CD4-positive, alpha-beta T cell treated with Interleukin-17A for 4 hours (primary cell): ENCODE measurements at regions not wholly inside any gene's neighbourhood (a gene's known extent, or its start where the extent isn't known, plus 50 kb on each side); places are given as distances from the start of the nearest gene placed in this dataset.
"Not testable (repeated sequence)": the region's sequence is repeated elsewhere in the genome, so short reads cannot be mapped to it uniquely, and the experiment has no call there.

ENCODE experiments used
- DNase-seq: peaks from one replicate; pipeline ENCODE4 v3.0.0-alpha.2; 2020; ENCODE audit warnings: mixed read lengths

DNA sequence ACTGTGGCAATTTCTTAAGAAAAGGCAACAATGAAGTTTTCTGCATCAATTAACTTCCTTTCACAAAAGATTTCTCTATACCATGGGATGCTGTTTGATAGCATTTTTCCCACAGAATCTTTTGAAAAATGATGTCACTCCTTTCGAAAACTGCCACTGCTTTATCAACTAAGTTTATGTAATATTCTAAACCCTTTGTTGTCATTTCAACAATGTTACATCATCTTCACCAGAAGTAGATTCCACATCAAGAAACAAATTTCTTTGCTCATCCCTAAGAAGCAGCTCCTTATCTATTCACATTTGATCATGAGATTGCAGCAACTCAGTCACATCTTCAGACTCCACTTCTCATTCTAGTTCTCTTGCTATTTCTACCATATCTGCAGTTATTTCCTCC, 116.1 kb upstream of the KCND3 start:
- no peak for DNase-seq

DNA sequence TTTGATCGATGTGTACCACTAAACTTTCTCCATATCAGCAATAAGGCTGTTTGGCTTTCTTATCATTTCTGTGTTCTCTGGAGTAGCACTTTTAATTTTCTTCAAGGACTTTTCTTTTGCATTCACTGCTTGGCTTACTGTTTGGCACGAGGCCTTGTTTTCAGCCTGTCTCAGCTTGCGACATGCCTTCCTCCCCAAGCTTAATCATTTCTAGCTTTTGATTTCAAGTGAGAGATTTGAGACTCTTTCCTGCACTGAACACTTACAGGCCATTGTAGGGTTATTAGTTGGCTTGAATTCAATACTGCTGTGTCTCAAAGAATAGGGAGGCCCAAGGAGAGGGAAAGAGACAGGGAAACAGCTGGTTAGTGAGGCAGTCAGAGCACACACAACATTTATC, 120.6 kb upstream of the KCND3 start:
- DNase-seq = no peak

DNA sequence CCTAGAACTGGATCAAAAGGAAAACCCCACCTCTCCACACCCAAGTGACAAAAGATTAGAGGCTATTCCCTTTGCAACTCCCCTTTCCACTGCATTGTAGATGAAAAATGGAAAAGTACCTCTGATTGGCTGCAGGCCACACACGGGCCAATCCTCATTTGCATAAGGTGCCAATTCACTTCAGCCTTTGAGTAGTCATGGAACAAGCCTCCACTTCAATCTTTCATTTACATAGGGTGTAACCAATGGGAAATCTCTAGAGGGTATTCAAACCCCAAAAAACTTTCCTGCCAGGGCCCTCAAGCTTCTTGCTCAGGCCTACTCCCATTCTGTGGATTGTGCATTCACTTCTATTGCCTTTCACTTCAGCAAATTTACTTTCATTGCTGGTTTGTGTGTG, 122.3 kb upstream of the KCND3 start:
- DNase-seq = no peak

DNA sequence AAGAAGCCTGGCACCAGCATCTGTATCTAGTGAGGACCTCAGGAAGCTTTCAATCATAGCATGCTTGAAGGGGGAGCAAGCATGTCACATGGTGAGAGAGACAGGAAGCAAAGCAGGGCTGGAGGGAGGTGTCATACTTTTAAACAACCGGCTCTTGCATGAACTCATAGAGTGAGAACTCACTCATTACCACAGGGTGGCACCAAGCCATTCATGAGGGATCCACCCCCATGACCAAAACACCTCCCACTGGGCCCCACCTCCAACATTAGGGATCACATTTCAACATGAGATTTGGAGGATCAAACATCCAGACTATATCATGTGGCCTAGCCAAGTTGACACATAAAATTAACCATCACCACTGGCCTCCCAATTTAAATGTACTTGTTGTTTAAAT, 125.1 kb upstream of the KCND3 start:
- no peak for DNase-seq

DNA sequence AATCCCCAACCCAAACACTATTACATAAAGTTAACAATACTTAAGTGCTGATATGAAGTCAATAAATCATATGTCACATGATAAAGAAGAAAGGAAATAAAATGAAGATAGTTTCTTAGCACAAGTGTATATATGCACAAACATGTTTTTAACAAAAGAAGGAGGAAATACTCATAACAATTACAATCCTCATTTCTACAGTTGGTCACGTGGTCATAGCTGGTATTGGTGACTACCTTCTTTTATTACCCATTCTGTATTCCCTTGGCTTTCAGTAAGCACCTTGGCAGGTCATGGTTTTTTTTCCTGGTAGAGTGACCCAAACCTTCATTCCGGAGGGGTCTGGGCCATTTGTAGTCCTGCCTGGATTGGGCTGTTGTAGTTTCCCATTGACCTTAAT, 137.1 kb upstream of the KCND3 start:
- no peak for DNase-seq

DNA sequence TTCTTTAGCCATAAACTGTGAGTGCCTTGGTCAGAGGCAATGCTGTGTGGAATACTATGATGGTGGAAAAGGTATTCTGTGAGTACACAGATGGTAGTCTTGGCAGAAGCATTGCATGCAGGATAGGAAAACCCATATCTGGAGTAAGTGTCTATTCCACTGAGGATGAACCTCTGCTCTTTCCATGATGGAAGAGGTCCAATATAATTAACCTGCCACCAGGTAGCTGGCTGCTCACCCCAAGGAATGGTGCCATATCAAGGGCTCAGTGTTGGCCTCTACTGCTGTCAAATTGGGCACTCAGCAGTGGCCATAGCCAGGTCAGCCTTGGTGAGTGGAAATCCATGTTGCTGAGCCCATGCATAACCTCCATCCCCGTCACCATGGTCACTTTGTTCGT, 138.1 kb upstream of the KCND3 start:
- DNase-seq = not testable (repeated sequence)

DNA sequence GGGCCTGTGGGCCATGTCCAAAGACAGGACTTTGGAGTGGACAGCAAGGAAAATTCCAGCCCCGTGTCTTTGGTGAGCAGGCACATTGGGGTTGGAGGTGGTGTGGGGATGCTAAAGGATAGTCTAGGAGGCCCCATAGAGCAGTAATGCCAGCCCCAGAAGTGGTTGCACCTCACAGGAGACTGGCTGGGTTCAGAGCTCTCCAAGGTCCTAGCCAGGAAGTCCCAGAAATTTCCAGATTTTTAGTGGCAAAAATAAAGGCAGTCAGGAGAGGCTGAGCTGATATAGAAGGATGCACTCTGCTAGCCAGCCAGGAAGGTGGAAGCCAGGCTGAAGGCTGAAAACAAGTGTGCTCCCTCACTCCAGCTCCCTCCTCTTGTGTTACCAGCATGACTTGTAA, 144.0 kb upstream of the KCND3 start:
- DNase-seq = no peak

DNA sequence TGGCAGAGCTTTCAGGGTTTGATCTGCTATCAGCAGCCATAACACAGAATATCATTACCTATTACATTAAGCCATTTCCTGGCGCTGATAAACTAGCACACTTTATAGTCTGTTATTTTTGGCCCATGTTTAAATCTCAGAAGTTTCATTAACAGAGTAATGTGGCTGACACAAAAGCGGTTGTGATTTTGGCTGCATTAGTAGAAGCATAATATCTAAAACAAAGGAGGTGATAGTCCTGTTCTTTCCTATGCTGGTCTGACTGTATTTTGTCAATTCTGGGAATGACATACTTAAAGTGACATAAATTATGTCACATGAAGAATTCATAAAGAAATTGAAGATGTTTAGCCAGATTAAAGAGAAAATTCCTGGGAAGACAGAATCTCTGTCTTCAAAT, 151.3 kb upstream of the KCND3 start:
- DNase-seq = no peak

DNA sequence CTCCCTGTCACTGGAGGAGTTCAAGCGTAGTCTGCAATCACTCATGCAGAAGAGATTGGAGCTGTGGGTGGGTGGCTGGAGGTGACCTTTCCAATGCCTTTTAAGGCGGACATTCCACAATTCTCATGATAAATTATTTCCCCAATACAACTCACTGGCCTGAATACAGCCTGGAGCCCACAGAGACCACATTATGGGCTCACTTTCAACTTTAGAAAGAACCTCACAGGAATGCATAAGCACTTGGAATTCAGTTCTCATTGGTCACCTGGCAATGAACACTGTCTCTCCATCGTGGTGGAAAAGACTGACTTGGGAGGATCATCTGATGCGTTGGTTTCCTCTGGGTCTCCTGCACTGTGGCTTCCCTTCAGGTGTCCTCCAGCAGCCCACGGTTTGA, 151.8 kb upstream of the KCND3 start:
- DNase-seq = no peak

DNA sequence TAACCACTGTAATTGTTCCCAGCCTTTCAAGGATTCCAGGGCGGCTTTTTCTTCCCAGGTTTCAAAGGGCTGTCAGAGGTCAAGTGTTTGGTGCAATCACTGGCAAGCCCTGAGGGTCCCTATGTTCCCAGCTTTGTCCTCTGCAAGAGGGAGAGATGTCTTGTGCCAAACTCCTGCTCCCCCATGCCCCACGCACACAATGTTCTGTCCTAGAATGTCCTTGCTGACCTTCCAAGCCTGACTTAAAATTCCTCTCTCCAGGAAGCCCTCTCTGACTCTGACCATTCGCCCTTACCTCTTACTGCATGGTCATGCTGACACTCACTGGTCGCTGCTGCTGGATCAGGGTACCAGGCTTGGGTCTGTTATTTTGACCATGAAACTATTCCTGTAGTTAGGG, 152.5 kb upstream of the KCND3 start:
- no peak for DNase-seq

DNA sequence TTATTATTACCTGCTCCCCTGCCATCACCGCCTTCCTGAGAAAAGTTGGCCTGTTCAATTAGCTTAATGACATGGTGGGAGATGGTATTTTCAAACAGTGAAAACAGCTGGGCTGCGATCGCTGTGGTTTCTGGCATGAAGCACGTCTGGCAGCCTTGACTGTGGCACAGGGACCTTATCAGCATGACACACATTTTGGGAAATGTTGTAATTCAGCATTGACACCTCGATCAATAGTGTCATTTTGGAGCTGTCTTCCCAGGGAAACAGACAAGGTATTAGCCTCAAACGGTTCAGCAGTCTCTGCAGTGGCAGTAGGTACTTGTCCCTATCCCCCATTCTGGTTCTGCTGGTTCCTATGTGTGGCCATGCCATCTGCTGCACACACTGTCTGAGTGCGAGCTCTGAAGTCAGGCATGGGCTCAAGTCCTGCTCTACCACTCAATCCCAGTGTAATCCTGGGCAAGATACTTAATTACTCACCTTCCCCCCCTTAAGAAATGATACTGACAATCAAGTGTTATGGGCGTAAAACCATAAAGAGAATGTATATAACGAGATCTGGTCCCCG, 154.5 kb upstream of the KCND3 start:
- no peak for DNase-seq

DNA sequence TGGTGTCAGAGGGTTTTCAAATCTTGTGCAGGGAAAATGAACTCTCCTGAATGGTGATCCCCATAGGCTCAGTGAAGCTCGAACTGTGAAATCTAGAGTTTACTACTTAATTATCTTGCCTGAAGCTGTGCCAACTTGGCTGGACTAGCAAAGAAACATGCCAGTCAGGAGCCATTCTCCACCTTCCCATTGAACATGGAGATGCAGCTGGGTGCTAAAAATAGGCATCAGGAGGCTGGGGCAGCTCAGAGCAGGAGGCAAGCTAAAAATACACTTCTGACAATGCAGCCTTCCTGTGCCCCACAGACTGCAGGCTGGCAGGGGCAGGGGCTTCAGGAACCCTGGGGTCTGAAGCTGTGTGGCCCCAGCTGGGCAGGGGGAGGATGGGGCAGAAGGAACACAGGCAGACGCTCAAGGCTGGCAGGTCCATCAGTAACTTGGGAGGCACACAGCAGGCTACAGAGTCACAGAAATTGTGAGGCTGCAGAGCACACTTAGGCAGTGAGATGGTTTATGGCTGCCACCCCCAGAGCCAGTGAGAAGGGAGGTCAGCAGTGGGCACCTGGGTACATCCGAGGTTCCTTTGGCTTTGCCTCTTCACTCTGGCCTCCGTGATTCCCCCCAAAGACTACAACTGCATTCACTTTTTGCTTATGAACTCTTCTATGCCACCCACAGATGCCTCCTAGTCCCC, 155.4 kb upstream of the KCND3 start:
- DNase-seq = no peak

DNA sequence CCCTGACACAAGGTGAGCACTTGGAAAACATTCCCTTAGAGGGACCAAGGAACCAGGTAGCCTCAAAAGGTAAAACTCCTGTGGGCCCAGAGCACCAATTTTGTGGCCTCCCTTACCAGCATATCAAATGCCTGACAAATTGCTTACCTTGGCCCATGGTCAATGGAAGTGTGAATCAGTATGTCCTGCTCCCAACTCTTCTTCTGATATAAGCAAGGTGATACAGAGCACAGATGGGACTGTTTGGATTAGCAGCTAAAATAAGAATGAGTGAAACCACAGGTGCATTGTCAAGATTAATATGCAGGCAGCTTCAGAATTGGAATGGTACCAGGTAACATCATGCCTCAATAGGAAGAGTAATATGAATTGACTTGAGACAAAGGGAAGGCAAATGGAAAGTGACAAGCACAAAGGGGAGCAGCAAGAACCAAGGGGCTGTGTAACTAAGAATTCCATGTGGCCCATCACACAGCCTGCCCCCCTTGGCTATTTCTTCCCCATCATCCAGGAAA, 156.8 kb upstream of the KCND3 start:
- no peak for DNase-seq

DNA sequence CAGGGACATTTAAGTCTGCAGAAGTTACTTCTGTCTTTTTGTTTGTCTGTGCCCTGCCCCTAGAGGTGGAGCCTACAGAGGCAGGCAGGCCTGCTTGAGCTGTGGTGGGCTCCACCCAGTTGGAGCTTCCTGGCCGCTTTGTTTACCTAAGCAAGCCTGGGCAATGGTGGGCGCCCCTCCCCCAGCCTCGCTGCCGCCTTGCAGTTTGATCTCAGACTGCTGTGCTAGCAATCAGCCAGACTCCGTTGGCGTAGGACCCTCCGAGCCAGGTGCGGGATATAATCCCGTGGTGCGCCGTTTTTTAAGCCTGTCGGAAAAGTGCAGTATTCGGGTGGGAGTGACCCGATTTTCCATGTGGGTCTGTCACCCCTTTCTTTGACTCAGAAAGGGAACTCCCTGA, 170.7 kb upstream of the KCND3 start:
- not testable (repeated sequence) for DNase-seq

DNA sequence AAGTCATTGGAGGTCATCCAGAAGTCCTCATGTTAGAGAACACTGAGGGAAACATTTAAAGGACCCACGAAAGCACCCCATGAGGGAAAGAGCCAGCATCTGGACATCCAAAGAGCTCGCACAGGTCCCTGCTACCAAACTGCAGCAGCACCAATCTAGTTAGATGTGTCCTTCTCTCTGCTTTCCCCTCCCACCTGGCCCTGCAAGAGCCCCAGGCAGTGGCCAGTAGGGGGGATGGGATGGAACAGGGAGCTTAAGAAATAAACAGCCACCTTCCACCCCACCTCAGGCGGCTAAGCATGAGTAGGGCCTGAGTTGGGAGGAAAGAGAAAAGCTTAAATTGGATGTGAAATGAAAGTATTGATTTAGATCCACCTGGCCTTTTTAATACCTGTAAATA, 175.9 kb upstream of the KCND3 start:
- no peak for DNase-seq

DNA sequence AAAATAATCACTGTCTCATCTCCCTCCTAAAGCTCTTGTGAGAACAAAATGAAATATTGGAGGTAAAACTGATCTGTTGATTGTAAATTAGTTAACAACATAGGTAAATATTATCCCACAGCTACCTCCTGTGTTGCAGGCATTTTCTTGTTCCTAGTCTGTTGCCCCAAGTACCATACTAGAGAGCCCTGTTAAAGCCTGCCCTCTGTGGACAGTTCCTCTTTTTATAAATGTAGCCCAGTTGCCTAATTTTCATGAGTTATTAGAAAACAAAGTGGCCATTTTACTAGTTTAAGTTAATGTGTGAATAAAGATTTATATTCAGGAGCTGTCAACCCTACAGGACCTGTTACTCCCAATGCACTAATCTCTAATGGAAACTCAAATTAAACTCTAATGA, 180.0 kb upstream of the KCND3 start:
- no peak for DNase-seq

DNA sequence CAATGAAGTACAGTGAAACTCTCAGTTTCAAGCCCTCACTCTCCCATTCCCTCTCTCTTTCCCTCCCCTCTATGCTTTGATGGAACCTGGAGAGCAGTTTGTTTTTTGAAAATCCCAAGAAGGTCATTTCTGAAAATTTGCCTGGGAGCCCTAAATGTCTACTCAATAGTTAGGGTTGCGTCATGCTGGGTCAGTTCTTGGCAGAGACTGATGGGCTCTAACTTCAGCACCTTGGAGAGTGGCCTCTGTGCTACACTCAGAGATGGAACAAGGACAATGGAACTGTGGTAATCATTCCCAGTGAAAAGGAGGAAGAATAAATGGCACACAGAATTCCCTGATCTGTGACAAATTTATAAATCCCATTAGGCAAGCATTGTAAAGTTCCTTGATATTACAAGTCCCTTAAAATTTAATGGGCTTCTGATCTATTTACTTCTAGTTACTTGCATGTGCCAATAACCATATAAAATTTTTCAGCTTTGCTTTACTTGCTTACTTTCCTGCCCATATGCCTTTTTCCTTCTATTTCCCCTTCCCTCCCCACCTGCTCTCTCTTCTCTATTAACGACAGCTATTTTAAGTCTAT, 182.9 kb upstream of the KCND3 start:
- DNase-seq = no peak

DNA sequence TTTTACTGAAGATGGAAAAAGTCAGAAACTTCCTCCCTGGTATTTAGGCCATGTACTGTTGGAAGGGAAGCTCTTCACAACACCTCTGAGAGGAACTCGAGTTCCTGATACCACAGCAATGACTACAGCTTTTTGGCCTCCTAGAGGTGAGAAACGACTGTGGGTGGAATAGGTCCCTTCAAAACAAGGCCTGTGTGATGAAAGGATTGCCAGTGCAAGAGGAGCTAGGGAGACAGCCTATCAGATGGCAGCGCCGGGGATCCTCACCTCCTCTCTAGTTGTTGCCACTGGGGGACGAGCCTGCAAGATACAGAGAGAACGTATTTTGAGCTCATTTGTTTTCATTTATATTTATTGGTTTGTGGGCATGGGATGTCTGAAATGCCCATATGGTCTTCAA, 187.8 kb upstream of the KCND3 start:
- no peak for DNase-seq

DNA sequence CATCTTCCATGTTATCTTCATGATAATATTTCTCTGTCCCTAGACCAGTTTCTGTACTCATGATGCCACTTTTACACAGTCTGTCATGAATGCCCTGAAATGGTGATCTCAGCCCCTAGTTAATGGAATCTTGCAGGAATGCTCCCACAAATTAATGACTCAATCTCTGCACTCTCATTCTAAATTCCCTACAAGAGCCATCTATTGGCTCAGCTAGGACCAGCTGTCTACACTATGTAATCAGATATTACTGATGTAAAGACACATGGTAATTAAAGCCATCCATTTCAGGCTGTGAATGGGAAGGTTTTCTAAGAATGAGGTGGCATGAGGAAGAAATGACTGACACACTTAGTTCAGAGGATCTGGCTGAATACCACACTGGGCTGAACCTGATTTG, 199.1 kb upstream of the KCND3 start:
- no peak for DNase-seq

DNA sequence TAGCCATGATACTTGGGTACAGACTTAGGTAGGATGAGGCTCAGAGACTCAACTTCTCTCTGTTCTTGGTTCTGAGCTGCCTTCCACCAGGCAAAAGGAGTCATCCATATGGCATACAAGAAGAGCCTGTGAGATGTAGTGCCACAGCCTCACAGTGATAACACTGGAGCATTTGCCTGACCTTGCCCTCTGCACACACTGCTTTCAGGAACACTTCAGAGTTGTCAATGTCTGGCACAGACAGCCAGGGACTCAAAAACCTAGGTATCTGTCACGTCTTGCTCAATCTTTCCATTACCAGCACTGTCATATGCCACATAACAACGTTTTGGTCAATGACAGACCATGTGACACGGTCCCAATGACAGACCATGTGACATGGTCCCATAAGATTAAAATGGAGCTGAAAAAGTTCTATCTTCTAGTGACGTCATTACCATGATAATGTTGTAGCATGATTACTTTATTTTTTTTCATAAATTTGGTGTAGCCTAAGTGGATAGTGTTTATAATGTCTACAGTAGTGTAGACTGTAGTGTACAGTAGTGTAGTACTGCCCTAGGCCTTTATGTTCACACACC, 199.9 kb upstream of the CTTNBP2NL start:
- DNase-seq = no peak

DNA sequence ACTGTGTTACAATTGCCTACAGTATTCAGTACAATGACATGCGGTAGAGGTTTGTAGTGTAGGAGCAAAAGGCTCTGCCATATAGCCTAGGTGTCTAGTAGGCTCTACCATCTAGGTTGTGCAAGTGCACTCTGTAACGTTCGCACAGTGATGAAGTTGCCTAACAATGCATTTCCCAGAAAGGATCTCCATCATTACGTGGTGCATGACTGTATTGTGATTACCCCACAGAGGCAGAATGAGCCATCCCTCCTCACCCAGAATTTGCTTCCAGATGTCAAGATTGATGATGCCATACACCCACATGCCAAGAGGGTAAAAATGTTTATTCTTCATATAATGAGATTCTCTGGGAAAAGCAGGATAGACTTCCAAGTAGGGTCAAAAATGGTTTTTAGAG, 199.3 kb upstream of the CTTNBP2NL start:
- no peak for DNase-seq

DNA sequence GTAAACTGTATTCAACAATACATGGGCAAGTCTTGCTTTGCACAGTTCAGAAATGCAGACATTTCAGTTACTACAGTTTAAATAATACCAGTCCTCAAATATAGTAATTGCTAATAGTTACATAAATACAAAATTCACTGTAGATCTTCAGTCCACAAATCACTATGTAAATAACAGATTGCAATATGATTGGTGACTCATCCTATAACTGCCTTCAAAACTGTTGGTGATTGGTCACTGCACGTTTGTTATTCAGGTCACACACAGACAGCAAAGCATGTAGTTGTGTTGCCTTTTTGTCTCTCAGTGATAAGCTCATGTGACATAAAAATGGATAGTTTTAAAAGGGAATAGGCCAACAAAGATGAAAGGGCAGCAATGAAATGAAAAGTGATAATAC, 186.5 kb upstream of the CTTNBP2NL start:
- DNase-seq = no peak

DNA sequence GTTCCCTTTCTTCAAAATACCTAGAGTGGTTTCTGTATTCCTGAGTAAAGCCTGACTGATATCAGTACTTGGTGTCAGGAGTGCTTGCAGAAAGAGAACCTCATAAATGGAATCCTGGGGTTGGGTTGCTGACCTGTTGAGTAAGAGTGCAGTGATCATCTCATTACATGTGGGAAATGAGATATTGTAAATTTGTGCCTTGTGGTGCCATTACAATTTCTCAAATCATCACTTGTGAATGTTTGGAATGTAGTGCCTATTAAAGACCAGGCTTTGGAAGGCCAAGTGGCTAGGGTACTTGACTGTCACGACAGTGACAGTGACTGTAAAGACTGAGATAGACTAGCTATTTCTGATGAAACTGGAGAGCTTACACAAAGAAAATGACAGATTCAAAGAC, 176.7 kb upstream of the CTTNBP2NL start:
- DNase-seq = no peak

DNA sequence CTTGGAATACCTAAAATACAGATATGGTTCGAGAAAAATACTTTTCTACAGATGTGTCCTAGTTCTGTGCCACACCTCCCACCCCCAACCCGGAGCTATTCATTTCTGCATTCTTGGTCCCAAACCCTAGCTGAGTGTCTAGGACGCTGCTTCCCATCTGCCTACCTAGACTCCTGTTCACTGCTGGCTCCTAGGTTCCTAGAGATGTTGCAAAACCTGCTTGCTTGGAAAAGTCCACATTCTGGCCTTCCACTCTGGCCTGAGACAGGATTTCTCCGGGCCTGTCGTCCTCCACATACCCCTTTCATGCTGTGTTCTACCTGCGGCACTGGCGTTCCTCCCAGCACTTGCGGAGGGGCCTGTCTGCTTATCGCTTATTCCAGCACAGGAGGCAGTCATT, 165.8 kb upstream of the CTTNBP2NL start:
- no peak for DNase-seq
